ENCODE measurements at regions not wholly inside any gene's neighbourhood (a gene's known extent, or its start where the extent isn't known, plus 50 kb on each side); places are given as distances from the start of the nearest gene placed in this dataset.

DNA sequence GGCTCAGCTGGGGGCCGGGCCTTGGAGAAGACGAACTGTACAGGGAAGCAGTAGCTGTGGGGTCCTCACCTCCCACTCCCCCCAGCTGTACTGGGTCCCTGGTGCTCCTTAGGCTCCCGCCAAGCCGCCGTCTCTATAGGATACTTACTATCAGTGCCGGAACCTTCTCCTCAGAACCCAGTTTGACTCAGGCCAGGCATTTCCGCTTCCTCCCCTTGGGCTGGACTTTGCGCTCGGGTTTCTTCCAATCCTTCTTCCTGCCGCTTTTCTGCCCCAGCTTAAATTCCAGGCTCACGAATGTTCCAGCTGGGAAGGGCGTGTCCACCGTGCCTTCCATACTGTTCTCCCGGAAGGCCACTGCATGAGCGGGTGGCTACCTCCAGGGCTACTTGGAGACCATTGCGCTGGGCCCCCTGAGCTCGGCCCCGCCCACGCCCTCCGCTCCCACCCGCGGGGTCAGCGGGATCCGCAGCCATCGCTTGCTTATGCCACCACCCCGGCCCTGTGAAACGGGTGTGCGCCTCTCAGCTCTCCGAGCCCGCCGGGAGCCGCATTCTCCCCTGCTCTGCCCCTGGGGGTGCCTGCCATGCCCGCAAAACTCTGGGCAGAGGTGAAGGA lies 1795.9 kb downstream of the TP53TG3F start:
- H3K4me3 ChIP-seq (ENCODE audit: low read length): no peak overlapping the region
- H3K36me3 Mint-ChIP-seq: peaks cover 0 to 11% (median 0%) of the 10 kb centered on the region in 5 donors
- peaks cover 0 to 14% (median 4%) of the 10 kb centered on the region in 3 experiments for H3K9me3 ChIP-seq (ENCODE audit: control insufficient read depth in 2 of 3, low read length in 3 of 3)
- ATAC-seq: no peak
- H3K4me3 Mint-ChIP-seq: no peak overlapping the region
- intact Hi-C loops (cut with micrococcal nuclease): no loop called here
- no peaks in the 10 kb centered on the region for H3K27me3 Mint-ChIP-seq
- no peak for DNase-seq
- H3K9me3 Mint-ChIP-seq: peaks cover 3 to 49% (median 32%) of the 10 kb centered on the region in 11 donors
- H3K4me1 ChIP-seq (ENCODE audit: control insufficient read depth in 2 of 2, insufficient read depth in 2 of 2, low read length in 2 of 2): no peaks in the 10 kb centered on the region
- H3K27me3 ChIP-seq (ENCODE audit: control insufficient read depth in 2 of 2, insufficient read depth in 2 of 2, low read length in 2 of 2): no peaks in the 10 kb centered on the region
- POLR2A ChIA-PET: no interaction called here
- no peak overlapping the region for H3K27ac Mint-ChIP-seq
- H3K4me1 Mint-ChIP-seq: no peaks in the 10 kb centered on the region
- no peak overlapping the region for H3K27ac ChIP-seq (ENCODE audit: low read depth, low read length)
- CTCF ChIA-PET: no interaction called here
- H3K36me3 ChIP-seq (ENCODE audit: control insufficient read depth in 2 of 3, insufficient read depth in 3 of 3, low read length in 3 of 3): no peaks in the 10 kb centered on the region

DNA sequence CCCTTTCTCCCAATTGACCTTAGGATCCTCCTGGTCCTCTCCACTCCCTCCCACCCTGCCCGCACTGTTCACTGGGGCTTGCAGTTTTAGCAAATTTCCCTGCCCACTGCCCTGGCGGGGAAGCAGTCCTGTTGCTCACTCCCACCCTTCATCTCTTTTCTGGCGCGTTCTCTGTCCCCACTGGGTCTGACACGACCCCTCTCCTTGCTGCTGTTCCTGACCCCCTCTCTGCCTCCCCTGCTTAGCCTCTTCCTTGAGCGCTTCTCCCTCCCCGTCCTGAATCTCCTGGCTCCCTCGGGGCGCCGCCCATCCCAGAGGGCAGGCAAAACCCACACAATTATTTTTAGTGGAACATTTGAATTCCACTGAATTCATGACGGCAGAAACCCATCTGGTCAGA lies 1796.4 kb downstream of the TP53TG3F start:
- ATAC-seq: no peak
- Histone ChIP-seq H3K9me3 (ENCODE audit: control insufficient read depth in 2 of 3, low read length in 3 of 3) (peaks cover 0 to 14% (median 4%) of the 10 kb centered on the region in 3 experiments), H3K36me3 (ENCODE audit: control insufficient read depth in 2 of 3, insufficient read depth in 3 of 3, low read length in 3 of 3) (no peaks in the 10 kb centered on the region), H3K4me3 (ENCODE audit: low read length) (no peak overlapping the region), H3K27me3 (ENCODE audit: control insufficient read depth in 2 of 2, insufficient read depth in 2 of 2, low read length in 2 of 2) (no peaks in the 10 kb centered on the region), H3K4me1 (ENCODE audit: control insufficient read depth in 2 of 2, insufficient read depth in 2 of 2, low read length in 2 of 2) (no peaks in the 10 kb centered on the region), H3K27ac (ENCODE audit: low read depth, low read length) (no peak overlapping the region)
- CTCF ChIA-PET: no interaction called here
- no peaks in the 10 kb centered on the region for H3K27me3 Mint-ChIP-seq
- H3K4me3 Mint-ChIP-seq: no peak overlapping the region
- peaks cover 0 to 11% (median 0%) of the 10 kb centered on the region in 5 donors for H3K36me3 Mint-ChIP-seq
- intact Hi-C loops (cut with micrococcal nuclease): no loop called here
- H3K4me1 Mint-ChIP-seq: no peaks in the 10 kb centered on the region
- peaks cover 3 to 50% (median 33%) of the 10 kb centered on the region in 11 donors for H3K9me3 Mint-ChIP-seq
- no peak for DNase-seq
- H3K27ac Mint-ChIP-seq: no peak overlapping the region
- POLR2A ChIA-PET: no interaction called here

DNA sequence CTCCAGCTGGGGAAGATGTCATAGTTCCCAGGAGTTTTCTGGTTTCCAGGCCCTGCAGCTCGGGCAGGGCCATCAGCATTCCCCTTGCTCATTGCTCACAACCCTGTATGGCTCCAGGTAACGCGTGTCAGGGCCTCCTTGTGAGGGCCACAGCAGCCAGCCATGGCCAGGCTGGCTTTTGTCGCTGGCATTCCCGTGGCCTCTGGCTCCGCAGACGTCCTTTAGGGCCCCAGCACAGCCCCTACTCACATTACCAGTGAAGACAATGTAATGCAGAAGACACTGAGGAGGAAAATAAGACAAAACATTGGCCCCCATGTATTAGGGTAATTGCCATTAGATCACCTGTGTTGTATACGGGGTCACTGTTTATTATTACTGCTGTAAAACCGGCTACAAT lies 1799.0 kb downstream of the TP53TG3F start:
- no peaks in the 10 kb centered on the region for H3K27me3 Mint-ChIP-seq
- no peak for DNase-seq
- ATAC-seq: no peak
- ChIA-PET CTCF (no interaction called here), POLR2A (no interaction called here)
- peaks cover 2 to 44% (median 28%) of the 10 kb centered on the region in 11 donors for H3K9me3 Mint-ChIP-seq
- H3K4me1 Mint-ChIP-seq: no peaks in the 10 kb centered on the region
- Histone ChIP-seq H3K27ac (ENCODE audit: low read depth, low read length) (no peak overlapping the region), H3K4me1 (ENCODE audit: control insufficient read depth in 2 of 2, insufficient read depth in 2 of 2, low read length in 2 of 2) (no peaks in the 10 kb centered on the region), H3K9me3 (ENCODE audit: control insufficient read depth in 2 of 3, low read length in 3 of 3) (peaks cover 0 to 8% (median 0%) of the 10 kb centered on the region in 3 experiments), H3K36me3 (ENCODE audit: control insufficient read depth in 2 of 3, insufficient read depth in 3 of 3, low read length in 3 of 3) (no peaks in the 10 kb centered on the region), H3K4me3 (ENCODE audit: low read length) (no peak overlapping the region), H3K27me3 (ENCODE audit: control insufficient read depth in 2 of 2, insufficient read depth in 2 of 2, low read length in 2 of 2) (no peaks in the 10 kb centered on the region)
- H3K36me3 Mint-ChIP-seq: peaks cover 0 to 11% (median 0%) of the 10 kb centered on the region in 5 donors
- H3K27ac Mint-ChIP-seq: no peak overlapping the region
- intact Hi-C loops (cut with micrococcal nuclease): no loop called here
- no peak overlapping the region for H3K4me3 Mint-ChIP-seq

DNA sequence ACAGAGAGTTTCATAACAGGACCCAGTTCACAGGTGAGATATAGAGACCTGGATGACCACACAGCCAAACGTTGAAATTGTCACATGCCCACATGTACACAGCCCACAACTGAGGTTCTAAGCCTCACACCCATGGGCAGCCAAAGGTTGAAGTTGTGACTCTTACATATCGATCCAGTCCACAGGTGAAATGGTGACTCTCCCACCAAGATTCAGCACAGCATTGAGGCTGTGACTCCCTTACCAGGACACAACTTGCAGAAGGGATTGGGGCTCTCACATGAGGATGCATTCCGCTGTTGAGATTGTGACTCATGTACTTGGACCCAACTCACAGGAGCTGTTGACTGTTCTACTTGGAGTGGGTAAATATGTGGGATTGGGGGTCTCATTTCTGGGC lies 1836.4 kb downstream of the TP53TG3F start:
- ChIA-PET CTCF (interaction anchor here (0.6 kb wide), 1 partner anchor 776 kb away, joined by 3 read pairs; no protein-coding TSS in a partner anchor), POLR2A (no interaction called here)
- Mint-ChIP-seq H3K36me3 (no peaks in the 10 kb centered on the region), H3K4me3 (no peak overlapping the region), H3K27me3 (no peaks in the 10 kb centered on the region), H3K9me3 (peaks cover 4 to 62% (median 25%) of the 10 kb centered on the region in 11 donors), H3K4me1 (no peaks in the 10 kb centered on the region), H3K27ac (no peak overlapping the region)
- peaks cover 0 to 14% (median 0%) of the 10 kb centered on the region in 3 experiments for H3K9me3 ChIP-seq (ENCODE audit: control insufficient read depth in 2 of 3, low read length in 3 of 3)
- H3K4me3 ChIP-seq (ENCODE audit: low read length): no peak overlapping the region
- H3K4me1 ChIP-seq (ENCODE audit: control insufficient read depth in 2 of 2, insufficient read depth in 2 of 2, low read length in 2 of 2): no peaks in the 10 kb centered on the region
- no peaks in the 10 kb centered on the region for H3K36me3 ChIP-seq (ENCODE audit: control insufficient read depth in 2 of 3, insufficient read depth in 3 of 3, low read length in 3 of 3)
- ATAC-seq (no peak), DNase-seq (no peak)
- no peak overlapping the region for H3K27ac ChIP-seq (ENCODE audit: low read depth, low read length)
- H3K27me3 ChIP-seq (ENCODE audit: control insufficient read depth in 2 of 2, insufficient read depth in 2 of 2, low read length in 2 of 2): no peaks in the 10 kb centered on the region
- intact Hi-C loops (cut with micrococcal nuclease): no loop called here

DNA sequence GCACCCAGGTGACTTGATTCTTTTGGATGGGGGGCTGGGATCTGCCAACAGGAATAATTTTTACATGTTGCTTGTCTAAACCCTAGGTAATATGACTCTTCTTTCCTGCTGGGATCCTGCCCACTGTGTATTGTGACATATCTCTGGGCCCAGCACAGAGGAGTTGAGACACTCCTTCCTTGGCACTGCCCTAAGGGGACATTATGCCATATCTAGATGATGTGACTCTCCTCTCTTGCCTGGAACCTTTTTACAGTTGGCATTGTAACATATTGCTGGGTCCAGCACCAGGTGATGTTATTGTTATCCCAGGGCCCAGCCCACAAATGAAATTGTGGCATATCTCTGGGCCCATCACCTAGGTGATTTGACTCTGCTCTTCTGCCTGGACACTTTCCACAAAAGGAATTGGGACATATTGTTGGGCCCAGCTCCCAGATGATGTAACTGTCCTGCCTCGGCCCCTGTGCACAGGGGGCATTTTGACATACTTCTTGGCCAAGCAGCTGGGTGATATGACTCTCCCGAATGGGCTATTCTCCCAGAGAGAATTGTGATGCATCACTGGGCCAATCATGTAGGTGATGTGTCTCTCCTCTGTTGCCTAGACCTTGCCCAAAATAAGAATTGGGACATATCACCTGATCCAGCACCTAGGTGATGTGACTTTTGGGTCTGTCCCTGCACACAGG lies 1837.7 kb downstream of the TP53TG3F start:
- Histone ChIP-seq H3K9me3 (ENCODE audit: control insufficient read depth in 2 of 3, low read length in 3 of 3) (peaks cover 0 to 17% (median 0%) of the 10 kb centered on the region in 3 experiments), H3K36me3 (ENCODE audit: control insufficient read depth in 2 of 3, insufficient read depth in 3 of 3, low read length in 3 of 3) (no peaks in the 10 kb centered on the region), H3K27ac (ENCODE audit: low read depth, low read length) (no peak overlapping the region), H3K4me3 (ENCODE audit: low read length) (no peak overlapping the region), H3K4me1 (ENCODE audit: control insufficient read depth in 2 of 2, insufficient read depth in 2 of 2, low read length in 2 of 2) (no peaks in the 10 kb centered on the region), H3K27me3 (ENCODE audit: control insufficient read depth in 2 of 2, insufficient read depth in 2 of 2, low read length in 2 of 2) (no peaks in the 10 kb centered on the region)
- H3K27me3 Mint-ChIP-seq: no peaks in the 10 kb centered on the region
- H3K4me1 Mint-ChIP-seq: no peaks in the 10 kb centered on the region
- ATAC-seq (no peak), DNase-seq (no peak)
- no peak overlapping the region for H3K4me3 Mint-ChIP-seq
- intact Hi-C loops (cut with micrococcal nuclease): no loop called here
- POLR2A ChIA-PET: no interaction called here
- CTCF ChIA-PET: no interaction called here
- no peaks in the 10 kb centered on the region for H3K36me3 Mint-ChIP-seq
- no peak overlapping the region for H3K27ac Mint-ChIP-seq
- H3K9me3 Mint-ChIP-seq: peaks cover 0 to 55% (median 25%) of the 10 kb centered on the region in 11 donors

DNA sequence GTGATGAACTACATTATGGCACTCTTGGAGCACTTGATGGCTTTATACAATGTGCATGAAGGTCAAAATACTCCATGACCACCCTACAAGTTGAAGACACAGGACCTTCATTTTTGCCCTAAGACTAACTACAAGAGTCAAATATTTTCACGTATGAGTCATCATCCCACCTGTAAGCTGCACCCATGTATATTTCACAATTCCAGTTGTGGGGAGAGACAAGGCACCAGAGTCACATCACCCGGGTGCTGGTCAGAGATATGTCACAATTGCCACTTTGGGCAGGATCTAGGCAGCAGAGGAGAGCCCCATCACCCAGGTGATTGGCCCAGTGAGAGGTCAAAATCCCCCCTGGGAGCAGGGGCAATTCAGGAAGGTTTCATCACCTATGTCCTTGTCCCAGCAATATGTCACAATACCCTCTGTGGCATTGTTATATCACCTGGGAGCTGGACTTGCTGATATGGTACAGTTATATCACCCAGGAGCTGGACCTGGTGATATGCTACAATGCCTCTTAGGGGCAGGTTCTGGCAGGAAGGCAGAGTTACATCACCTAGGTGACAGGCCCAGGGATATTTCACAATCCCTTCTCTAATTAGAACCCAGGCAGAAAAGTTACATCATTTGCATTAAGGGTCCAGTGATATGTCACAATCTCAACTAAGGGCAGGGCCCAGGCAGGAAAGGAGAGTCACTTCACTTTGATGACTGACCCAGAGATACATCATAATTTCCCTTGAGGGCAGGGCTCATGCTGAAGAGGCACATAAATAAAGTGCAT lies 1839.2 kb downstream of the TP53TG3F start:
- ChIA-PET POLR2A (no interaction called here), CTCF (no interaction called here)
- Histone ChIP-seq H3K4me1 (ENCODE audit: control insufficient read depth in 2 of 2, insufficient read depth in 2 of 2, low read length in 2 of 2) (no peaks in the 10 kb centered on the region), H3K36me3 (ENCODE audit: control insufficient read depth in 2 of 3, insufficient read depth in 3 of 3, low read length in 3 of 3) (no peaks in the 10 kb centered on the region), H3K4me3 (ENCODE audit: low read length) (no peak overlapping the region), H3K27ac (ENCODE audit: low read depth, low read length) (no peak overlapping the region), H3K27me3 (ENCODE audit: control insufficient read depth in 2 of 2, insufficient read depth in 2 of 2, low read length in 2 of 2) (no peaks in the 10 kb centered on the region), H3K9me3 (ENCODE audit: control insufficient read depth in 2 of 3, low read length in 3 of 3) (peaks cover 0 to 27% (median 0%) of the 10 kb centered on the region in 3 experiments)
- Mint-ChIP-seq H3K9me3 (peaks cover 0 to 50% (median 19%) of the 10 kb centered on the region in 11 donors), H3K27ac (no peak overlapping the region), H3K27me3 (no peaks in the 10 kb centered on the region), H3K4me1 (no peaks in the 10 kb centered on the region), H3K36me3 (no peaks in the 10 kb centered on the region), H3K4me3 (no peak overlapping the region)
- DNase-seq (no peak), ATAC-seq (no peak)
- intact Hi-C loops (cut with micrococcal nuclease): no loop called here

All from naive thymus-derived CD4-positive, alpha-beta T cell (primary cell).